ENCODE measurements at regions not wholly inside any gene's neighbourhood (a gene's known extent, or its start where the extent isn't known, plus 50 kb on each side); places are given as distances from the start of the nearest gene placed in this dataset.
"Not testable (repeated sequence)": the region's sequence is repeated elsewhere in the genome, so short reads cannot be mapped to it uniquely, and the experiment has no call there.

- peak; percentile 80 for DNase-seq
Observed at GRCh38 chr4:155442267-155443105, 65.7 kb upstream of the MAP9 start.

- no peak for DNase-seq
Observed at GRCh38 chr4:155441475-155441874, 64.7 kb upstream of the MAP9 start.

GRCh38 chr4:155439760-155440159 lies 63.0 kb upstream of the MAP9 start:
- DNase-seq, result not testable (repeated sequence)

- no peak for DNase-seq
Observed at GRCh38 chr4:155434904-155435303, 58.1 kb upstream of the MAP9 start.

- DNase-seq, result no peak
Observed at GRCh38 chr4:155434366-155434765, 57.6 kb upstream of the MAP9 start.

GRCh38 chr4:155433636-155434360 lies 57.0 kb upstream of the MAP9 start:
- no peak for DNase-seq

- no peak for DNase-seq
Observed at GRCh38 chr4:155430895-155431795, 54.4 kb upstream of the MAP9 start.

GRCh38 chr4:155428128-155428527 lies 51.4 kb upstream of the MAP9 start:
- no peak for DNase-seq

GRCh38 chr4:155426953-155427352 lies 50.2 kb upstream of the MAP9 start:
- DNase-seq, result no peak

All from activated CD8-positive, alpha-beta memory T cell treated with anti-CD3 and anti-CD28 coated beads, Interleukin-2, amount 50 U/mL, for 48 hours (primary cell).